Activated naive CD8-positive, alpha-beta T cell treated with anti-CD3 and anti-CD28 coated beads, Interleukin-2, amount 50 U/mL, for 24 hours (primary cell): ENCODE measurements at regions not wholly inside any gene's neighbourhood (a gene's known extent, or its start where the extent isn't known, plus 50 kb on each side); places are given as distances from the start of the nearest gene placed in this dataset.
"Not testable (repeated sequence)": the region's sequence is repeated elsewhere in the genome, so short reads cannot be mapped to it uniquely, and the experiment has no call there.

ENCODE experiments used
- ATAC-seq: fragments of 150-1000 bp; cut with Tn5 transposase; one replicate; pipeline ENCODE4 v1.10.0; 2021
- DNase-seq: peaks from one replicate; pipeline ENCODE4 v3.0.0; 2021
- H3K27ac Mint-ChIP-seq: one replicate; pipeline ENCODE4 v1.8.0; 2021; ENCODE audit warnings: mild to moderate bottlenecking, mixed read lengths
- H3K27me3 Mint-ChIP-seq: one replicate; pipeline ENCODE4 v1.8.0; 2021; ENCODE audit warnings: mixed read lengths
- H3K36me3 Mint-ChIP-seq: one replicate; pipeline ENCODE4 v1.8.0; 2021; ENCODE audit warnings: low read depth, mixed read lengths
- H3K4me1 Mint-ChIP-seq: one replicate; pipeline ENCODE4 v1.8.0; 2021; ENCODE audit warnings: mixed read lengths
- H3K4me3 Mint-ChIP-seq: one replicate; pipeline ENCODE4 v1.8.0; 2021; ENCODE audit warnings: mild to moderate bottlenecking, moderate library complexity, mixed read lengths
- H3K9me3 Mint-ChIP-seq: one replicate; pipeline ENCODE4 v1.8.0; 2021; ENCODE audit warnings: mixed read lengths

DNA sequence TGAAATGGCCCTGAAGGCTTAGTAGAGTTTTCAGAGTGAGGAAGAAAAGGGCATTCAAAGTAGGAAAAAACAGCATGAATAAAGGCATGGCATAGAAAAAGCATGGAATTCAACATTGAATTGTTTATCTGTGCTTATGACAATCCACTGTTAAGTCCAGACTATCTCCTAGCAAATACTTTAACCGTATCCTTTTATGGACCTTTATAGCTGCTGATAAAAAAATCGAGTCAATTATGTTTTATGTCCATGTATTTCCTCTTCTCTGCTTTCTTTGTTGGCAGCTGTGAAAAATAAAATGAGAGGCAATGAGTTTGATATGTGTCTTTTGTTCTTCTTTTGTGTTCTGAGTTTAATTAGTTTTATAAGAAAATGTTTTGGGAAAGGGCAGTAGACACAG, 70.4 kb downstream of the TDRD15 start:
- H3K4me3 Mint-ChIP-seq = no peak overlapping the region
- H3K36me3 Mint-ChIP-seq = no peaks in the 10 kb centered on the region
- peaks cover 4% of the 10 kb centered on the region for H3K9me3 Mint-ChIP-seq
- no peaks in the 10 kb centered on the region for H3K4me1 Mint-ChIP-seq
- H3K27ac Mint-ChIP-seq = no peak overlapping the region
- no peak for DNase-seq
- no peaks in the 10 kb centered on the region for H3K27me3 Mint-ChIP-seq
- no peak for ATAC-seq

DNA sequence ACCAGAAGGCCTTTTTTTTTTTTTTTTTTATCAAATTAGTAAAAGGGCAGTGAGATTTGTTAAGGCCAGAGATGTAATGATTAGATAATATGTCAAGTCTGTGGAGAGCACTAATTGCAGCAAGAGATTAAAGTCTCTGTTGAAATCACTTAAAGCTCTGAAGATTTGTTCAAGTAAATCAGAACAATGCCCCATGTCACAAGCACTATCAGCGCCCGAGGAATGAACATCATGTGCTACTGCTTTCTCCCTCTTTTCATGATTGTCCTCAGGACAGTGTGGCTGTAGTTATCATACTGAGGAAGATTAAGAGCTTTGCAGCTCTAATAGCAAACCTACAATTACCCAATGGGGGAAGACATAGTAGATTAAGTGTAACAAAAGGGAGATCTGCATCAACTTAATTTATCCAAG, 71.1 kb downstream of the TDRD15 start:
- no peak overlapping the region for H3K4me3 Mint-ChIP-seq
- H3K27me3 Mint-ChIP-seq = no peaks in the 10 kb centered on the region
- no peak overlapping the region for H3K27ac Mint-ChIP-seq
- no peak for DNase-seq
- peaks cover 4% of the 10 kb centered on the region for H3K9me3 Mint-ChIP-seq
- H3K4me1 Mint-ChIP-seq = no peaks in the 10 kb centered on the region
- no peak for ATAC-seq
- no peaks in the 10 kb centered on the region for H3K36me3 Mint-ChIP-seq

DNA sequence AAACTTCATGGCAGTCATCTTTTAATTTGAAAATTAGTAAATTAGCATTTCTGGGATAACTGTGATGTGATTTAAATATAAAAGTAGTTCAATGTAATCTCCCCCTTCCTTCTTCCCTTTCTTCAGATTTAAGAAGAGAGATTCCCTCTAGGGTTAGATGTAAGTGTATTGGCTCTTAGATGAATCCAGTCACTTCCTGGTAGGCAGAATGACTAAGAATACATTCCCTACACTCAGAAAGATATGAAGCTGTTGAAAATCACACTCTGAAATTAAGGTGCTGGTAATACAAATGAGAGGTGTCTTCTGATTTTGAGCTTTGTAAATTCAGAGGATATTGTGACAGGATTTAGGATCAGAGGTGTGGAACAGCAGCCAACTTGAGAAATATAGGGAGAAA, 71.6 kb downstream of the TDRD15 start:
- Mint-ChIP-seq H3K4me1 (no peaks in the 10 kb centered on the region), H3K9me3 (peaks cover 4% of the 10 kb centered on the region), H3K36me3 (no peaks in the 10 kb centered on the region), H3K27ac (no peak overlapping the region), H3K27me3 (no peaks in the 10 kb centered on the region), H3K4me3 (no peak overlapping the region)
- ATAC-seq (no peak), DNase-seq (no peak)

DNA sequence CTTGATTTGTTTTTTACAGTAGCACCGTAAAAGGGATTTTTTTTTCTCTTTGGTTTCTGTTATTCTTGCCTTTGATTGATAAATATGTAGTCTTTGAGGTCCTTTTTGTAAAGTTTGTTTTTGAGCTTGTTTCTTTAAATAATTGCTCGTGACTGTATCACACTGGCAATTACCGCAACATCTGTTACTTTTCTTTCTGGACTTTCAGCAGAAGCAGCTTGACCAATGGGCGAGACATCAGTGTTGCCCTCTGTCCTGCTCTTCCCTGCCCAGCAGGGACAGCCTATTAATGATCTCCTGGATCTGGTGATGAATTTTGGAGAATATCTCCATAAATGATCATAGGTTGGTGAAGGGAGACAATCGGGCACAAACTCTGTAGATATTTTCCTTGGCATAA, 74.9 kb downstream of the TDRD15 start:
- ATAC-seq (no peak), DNase-seq (no peak)
- Mint-ChIP-seq H3K4me3 (no peak overlapping the region), H3K9me3 (no peaks in the 10 kb centered on the region), H3K27ac (no peak overlapping the region), H3K4me1 (no peaks in the 10 kb centered on the region), H3K27me3 (no peaks in the 10 kb centered on the region), H3K36me3 (no peaks in the 10 kb centered on the region)

DNA sequence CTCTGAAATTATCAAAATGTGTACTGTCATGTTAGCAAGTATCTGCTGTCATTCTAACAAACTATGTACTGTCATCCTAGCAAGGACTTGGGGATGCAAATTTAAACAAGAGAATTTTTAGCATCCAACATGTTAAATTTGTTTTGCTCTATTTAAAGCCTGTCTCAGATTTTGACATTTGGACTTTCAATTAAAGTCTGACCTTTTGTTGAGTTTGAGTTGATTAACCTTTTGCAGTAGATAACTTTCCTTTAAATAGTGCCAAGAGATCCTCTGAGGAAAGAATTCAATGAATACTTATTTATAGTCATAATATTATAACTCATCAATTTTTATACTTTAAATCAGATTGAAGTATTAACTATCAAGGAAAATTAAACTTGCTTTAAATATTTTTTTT, 80.2 kb downstream of the TDRD15 start:
- Mint-ChIP-seq H3K4me3 (no peak overlapping the region), H3K36me3 (no peaks in the 10 kb centered on the region), H3K27me3 (no peaks in the 10 kb centered on the region), H3K9me3 (peaks cover 10% of the 10 kb centered on the region), H3K4me1 (no peaks in the 10 kb centered on the region), H3K27ac (no peak overlapping the region)
- ATAC-seq = no peak
- DNase-seq = no peak

DNA sequence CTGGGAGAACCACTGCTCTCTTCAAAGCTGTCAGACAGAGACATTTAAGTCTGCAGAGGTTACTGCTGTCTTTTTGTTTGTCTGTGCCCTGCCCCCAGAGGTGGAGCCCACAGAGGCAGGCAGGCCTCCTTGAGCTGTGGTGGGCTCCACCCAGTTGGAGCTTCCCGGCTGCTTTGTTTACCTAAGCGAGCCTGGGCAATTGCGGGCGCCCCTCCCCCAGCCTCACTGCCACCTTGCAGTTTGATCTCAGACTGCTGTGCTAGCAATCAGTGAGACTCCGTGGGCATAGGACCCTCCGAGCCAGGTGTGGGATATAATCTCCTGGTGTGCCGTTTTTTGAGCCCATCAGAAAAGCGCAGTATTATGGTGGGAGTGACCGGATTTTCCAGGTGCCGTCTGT, 90.3 kb downstream of the TDRD15 start:
- not testable (repeated sequence) for H3K4me1 Mint-ChIP-seq, H3K27ac Mint-ChIP-seq, H3K9me3 Mint-ChIP-seq, DNase-seq, H3K27me3 Mint-ChIP-seq, H3K4me3 Mint-ChIP-seq, ATAC-seq, H3K36me3 Mint-ChIP-seq

DNA sequence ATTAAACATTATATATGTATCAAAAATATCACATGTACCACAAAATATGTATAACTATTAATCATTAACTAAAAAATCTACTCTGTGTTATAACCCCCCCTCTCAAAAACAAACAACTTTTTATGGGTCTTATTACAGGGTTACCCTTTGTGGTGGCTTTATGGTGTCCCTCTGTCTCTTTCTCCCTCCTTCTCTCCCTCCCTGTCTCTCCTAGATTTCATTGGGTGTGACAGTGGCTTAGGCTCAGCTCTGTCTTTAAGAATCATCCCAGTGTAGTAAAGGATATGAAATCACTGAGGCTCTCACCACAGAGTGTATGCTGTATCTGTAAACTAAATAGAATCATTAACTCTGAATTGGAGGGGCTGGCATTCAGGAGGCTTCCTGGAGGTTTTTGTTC, 93.7 kb downstream of the TDRD15 start:
- Mint-ChIP-seq H3K4me1 (no peaks in the 10 kb centered on the region), H3K27ac (no peak overlapping the region), H3K36me3 (no peaks in the 10 kb centered on the region), H3K9me3 (peaks cover 4% of the 10 kb centered on the region), H3K4me3 (no peak overlapping the region), H3K27me3 (no peaks in the 10 kb centered on the region)
- ATAC-seq = no peak
- no peak for DNase-seq

DNA sequence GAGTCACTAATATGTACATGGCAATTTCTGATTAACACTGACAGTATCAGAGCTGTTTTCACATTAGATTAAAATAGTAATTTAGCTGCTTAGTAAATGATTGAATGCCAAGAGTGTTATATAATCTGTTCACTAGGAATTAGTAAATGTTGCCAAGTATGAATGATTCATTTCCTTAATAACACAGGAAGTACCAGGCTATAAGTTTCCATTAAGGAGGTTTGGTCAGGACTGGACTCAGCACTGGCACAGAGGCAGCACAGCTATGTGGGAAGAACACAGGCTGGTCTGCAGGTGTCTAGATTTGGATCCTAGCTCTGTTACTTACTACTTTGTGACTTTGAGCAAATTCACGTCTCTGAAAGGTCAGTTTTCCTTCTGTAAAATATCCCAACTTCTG, 97.2 kb downstream of the TDRD15 start:
- Mint-ChIP-seq H3K27me3 (no peaks in the 10 kb centered on the region), H3K4me1 (no peaks in the 10 kb centered on the region), H3K4me3 (no peak overlapping the region), H3K36me3 (no peaks in the 10 kb centered on the region), H3K9me3 (peaks cover 4% of the 10 kb centered on the region), H3K27ac (no peak overlapping the region)
- DNase-seq (no peak), ATAC-seq (no peak)

DNA sequence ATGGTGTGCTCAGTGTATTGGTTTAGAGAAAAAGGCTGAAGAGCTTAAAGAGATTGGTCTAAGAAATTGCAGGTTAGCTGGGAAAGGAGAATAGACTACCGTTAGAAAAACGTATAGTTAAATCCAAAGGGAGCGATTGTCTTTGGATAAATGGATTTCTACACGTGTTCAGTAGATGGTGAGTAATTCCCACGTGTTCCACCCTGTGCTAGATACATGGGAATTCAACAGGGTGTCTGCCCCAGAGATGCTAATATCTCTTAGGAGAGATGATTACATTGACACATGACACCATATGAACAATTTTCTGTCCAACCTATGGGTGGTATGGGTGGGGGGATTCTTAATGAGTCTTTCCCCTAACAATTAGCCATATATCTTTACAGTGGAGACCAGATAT, 99.8 kb downstream of the TDRD15 start:
- no peaks in the 10 kb centered on the region for H3K27me3 Mint-ChIP-seq
- no peaks in the 10 kb centered on the region for H3K36me3 Mint-ChIP-seq
- no peaks in the 10 kb centered on the region for H3K9me3 Mint-ChIP-seq
- no peak for DNase-seq
- H3K27ac Mint-ChIP-seq = no peak overlapping the region
- no peaks in the 10 kb centered on the region for H3K4me1 Mint-ChIP-seq
- ATAC-seq = no peak
- no peak overlapping the region for H3K4me3 Mint-ChIP-seq

DNA sequence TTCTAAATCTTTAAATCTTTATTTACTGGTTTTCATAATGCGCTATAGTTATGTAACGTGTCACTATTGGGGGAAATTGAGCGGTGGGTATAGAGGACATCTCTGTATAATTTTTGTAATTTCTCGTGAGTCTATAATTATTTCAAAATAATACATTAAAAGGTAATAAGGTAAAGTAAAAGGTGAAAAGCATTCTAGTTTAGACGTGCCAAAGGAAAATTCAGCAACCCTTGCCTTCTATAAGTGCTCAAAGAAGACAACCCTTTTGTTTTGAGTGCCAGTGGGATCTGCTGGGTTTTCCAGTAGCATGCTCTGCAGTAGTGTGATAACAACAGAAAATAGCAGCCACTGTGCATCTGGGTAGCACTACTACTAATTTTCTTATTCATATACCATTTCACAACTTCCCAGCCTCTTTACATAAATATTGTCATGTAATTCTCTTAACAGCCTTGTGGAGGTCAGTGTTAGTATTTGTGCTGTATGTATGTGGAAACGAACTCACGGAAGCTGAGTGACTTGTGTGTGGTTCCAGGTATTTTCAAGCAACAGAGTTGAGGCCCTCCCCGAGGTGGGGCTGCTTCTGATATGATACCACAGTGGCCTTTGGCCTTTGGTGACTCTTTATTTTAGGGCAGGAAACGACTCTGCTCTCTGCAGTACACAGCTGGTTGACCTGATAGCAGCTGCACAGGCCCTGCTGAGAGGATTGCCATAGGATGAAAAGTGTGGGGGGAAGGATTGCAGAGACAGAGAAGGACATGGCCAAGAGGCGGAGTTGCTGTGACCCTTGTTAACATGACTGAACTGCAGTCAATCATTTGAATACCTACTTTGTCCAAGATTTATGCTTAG, 104.5 kb downstream of the TDRD15 start:
- DNase-seq = no peak
- Mint-ChIP-seq H3K36me3 (no peaks in the 10 kb centered on the region), H3K4me1 (no peaks in the 10 kb centered on the region), H3K9me3 (no peaks in the 10 kb centered on the region), H3K4me3 (no peak overlapping the region), H3K27ac (no peak overlapping the region), H3K27me3 (no peaks in the 10 kb centered on the region)
- no peak for ATAC-seq

DNA sequence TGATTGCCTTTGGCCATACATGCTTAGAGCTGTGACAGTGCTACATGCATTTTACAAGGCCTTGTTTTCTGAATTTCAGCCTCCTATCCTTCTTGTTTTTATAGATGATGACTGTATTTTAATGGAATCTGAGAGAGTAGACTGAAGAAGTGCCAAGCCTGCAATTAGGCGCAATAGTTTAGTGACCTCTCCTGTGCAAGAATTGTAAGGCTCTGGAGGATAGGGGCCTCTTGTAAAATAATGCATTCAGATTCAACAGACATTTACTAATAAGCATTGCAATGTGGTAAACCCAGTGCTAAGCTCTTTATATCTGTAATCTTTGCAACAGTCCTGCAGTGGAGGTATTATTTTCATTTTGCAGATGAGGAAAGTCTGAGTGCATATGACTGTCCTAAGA, 105.5 kb downstream of the TDRD15 start:
- no peak for DNase-seq
- no peaks in the 10 kb centered on the region for H3K9me3 Mint-ChIP-seq
- H3K4me1 Mint-ChIP-seq = no peaks in the 10 kb centered on the region
- no peaks in the 10 kb centered on the region for H3K36me3 Mint-ChIP-seq
- no peak overlapping the region for H3K4me3 Mint-ChIP-seq
- no peaks in the 10 kb centered on the region for H3K27me3 Mint-ChIP-seq
- H3K27ac Mint-ChIP-seq = no peak overlapping the region
- no peak for ATAC-seq

DNA sequence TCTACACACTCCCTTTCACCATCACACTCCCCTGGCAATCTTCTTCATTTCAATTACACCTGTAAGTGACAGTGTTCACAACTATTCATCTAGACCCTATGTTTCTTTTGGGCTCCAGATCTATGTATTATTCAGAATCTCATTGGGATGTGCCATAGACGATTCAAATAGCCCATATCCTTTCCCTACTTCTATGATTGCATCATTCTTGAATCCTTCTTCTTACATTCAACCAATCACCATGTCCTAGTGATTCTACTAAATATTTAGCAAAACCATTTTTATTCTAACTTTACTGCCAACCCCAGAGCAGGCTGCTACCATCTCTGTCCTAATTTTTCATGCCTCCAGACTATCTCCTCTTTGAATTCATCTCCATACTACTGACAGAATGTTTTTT, 106.4 kb downstream of the TDRD15 start:
- ATAC-seq (no peak), DNase-seq (no peak)
- H3K27me3 Mint-ChIP-seq = no peaks in the 10 kb centered on the region
- H3K27ac Mint-ChIP-seq = no peak overlapping the region
- no peaks in the 10 kb centered on the region for H3K36me3 Mint-ChIP-seq
- H3K9me3 Mint-ChIP-seq = no peaks in the 10 kb centered on the region
- no peaks in the 10 kb centered on the region for H3K4me1 Mint-ChIP-seq
- no peak overlapping the region for H3K4me3 Mint-ChIP-seq

DNA sequence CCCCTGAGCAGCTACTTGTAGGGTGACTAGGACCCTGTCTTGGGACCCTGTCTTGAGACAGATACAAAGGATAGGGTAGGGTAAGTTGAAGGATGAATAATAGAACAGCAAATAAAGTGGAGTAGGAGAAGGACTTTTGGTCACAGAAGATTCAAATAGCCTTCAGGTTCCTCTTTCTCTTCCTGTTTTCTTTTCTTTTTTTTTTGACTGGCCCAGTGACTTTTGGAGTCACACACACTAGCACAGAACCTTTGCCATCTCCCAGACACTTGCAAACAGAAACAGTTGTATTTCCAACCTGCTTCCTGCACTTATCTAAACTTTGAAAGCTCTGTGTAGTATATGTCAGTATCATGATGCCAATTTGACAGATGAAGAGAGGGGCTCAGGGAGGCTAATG, 108.2 kb downstream of the TDRD15 start:
- ATAC-seq (no peak), DNase-seq (no peak)
- no peak overlapping the region for H3K4me3 Mint-ChIP-seq
- no peaks in the 10 kb centered on the region for H3K4me1 Mint-ChIP-seq
- H3K27ac Mint-ChIP-seq = no peak overlapping the region
- H3K27me3 Mint-ChIP-seq = no peaks in the 10 kb centered on the region
- no peaks in the 10 kb centered on the region for H3K36me3 Mint-ChIP-seq
- H3K9me3 Mint-ChIP-seq = no peaks in the 10 kb centered on the region

DNA sequence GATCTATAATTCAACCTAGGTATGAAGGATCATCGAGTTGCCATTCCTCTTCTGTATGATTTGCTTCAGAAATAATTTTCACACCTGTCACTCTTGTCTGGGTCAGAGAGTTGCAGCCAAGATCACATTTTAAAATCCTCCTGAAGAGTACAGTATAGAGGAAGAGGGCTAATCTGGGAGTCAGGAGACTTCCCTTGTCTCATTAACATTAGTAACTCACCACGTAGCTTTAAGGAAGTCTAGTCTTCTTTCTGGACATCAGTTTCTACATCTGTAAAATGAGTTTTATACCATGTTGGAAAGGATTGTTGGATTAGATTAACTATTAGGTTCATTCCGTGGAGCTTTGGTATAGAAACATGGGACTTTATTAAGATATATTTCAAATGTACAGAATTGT, 109.4 kb downstream of the TDRD15 start:
- no peak for ATAC-seq
- Mint-ChIP-seq H3K9me3 (no peaks in the 10 kb centered on the region), H3K4me3 (no peak overlapping the region), H3K27ac (no peak overlapping the region), H3K27me3 (no peaks in the 10 kb centered on the region), H3K36me3 (no peaks in the 10 kb centered on the region), H3K4me1 (no peaks in the 10 kb centered on the region)
- no peak for DNase-seq

DNA sequence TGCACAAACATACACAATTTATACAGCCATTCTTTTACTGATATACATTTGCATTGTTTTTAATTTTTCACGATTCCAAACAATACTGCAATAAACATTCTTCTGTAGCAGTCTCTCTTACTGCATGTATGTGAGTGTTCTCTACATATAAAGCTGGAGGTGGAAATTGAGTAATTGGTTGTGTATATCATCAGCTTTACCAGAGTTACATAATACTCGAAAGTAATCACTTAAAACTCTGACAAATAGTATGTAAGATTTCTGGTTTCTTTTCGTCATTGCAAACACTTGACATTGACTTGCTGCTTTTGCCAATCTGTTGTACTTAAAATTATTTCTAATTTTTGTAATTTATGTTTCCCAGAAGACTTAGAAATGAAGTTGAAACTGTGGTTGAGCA, 110.2 kb downstream of the TDRD15 start:
- Mint-ChIP-seq H3K9me3 (no peaks in the 10 kb centered on the region), H3K27ac (no peak overlapping the region), H3K4me3 (no peak overlapping the region), H3K27me3 (no peaks in the 10 kb centered on the region), H3K36me3 (no peaks in the 10 kb centered on the region), H3K4me1 (no peaks in the 10 kb centered on the region)
- no peak for ATAC-seq
- DNase-seq = no peak
